ENCODE measurements at regions not wholly inside any gene's neighbourhood (a gene's known extent, or its start where the extent isn't known, plus 50 kb on each side); places are given as distances from the start of the nearest gene placed in this dataset.

DNA sequence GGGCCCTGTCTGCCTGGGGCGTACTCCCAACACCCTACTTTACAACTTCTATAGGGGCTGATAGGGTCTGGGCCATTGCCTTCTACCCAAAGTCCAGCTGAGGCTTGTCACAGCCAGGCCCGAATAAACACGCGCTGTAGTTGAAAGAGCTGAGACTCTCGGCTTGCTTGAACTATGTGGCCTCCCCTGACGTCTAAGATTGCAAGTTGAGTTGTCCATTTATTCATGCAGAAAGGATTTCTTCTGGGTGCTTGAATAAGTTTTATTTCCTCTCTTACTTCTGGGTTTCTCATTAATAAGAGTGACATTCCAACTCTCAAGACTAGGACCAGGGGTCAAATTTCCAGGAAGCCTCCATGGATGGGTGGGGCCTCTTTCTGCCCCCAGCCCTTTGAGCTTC, 74.4 kb upstream of the VRK1 start:
- TF ChIP-seq CTCF (IDR thresholded peaks at IDR 0.05) = no peak
- no peak for TF ChIP-seq EP300 (IDR thresholded peaks at IDR 0.05)
